ENCODE measurements at regions not wholly inside any gene's neighbourhood (a gene's known extent, or its start where the extent isn't known, plus 50 kb on each side); places are given as distances from the start of the nearest gene placed in this dataset.
"Not testable (repeated sequence)": the region's sequence is repeated elsewhere in the genome, so short reads cannot be mapped to it uniquely, and the experiment has no call there.

- TF ChIP-seq, protein P1, sequence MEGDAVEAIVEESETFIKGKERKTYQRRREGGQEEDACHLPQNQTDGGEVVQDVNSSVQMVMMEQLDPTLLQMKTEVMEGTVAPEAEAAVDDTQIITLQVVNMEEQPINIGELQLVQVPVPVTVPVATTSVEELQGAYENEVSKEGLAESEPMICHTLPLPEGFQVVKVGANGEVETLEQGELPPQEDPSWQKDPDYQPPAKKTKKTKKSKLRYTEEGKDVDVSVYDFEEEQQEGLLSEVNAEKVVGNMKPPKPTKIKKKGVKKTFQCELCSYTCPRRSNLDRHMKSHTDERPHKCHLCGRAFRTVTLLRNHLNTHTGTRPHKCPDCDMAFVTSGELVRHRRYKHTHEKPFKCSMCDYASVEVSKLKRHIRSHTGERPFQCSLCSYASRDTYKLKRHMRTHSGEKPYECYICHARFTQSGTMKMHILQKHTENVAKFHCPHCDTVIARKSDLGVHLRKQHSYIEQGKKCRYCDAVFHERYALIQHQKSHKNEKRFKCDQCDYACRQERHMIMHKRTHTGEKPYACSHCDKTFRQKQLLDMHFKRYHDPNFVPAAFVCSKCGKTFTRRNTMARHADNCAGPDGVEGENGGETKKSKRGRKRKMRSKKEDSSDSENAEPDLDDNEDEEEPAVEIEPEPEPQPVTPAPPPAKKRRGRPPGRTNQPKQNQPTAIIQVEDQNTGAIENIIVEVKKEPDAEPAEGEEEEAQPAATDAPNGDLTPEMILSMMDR (IDR thresholded peaks at IDR 0.05; ENCODE audit: unreplicated experiment in 3 of 3) = no peak
- peaks cover 4% of the 10 kb centered on the region for H3K4me1 Mint-ChIP-seq
- no peak overlapping the region for H3K4me3 Mint-ChIP-seq
- H3K27me3 Mint-ChIP-seq (ENCODE audit: low read depth) = no peaks in the 10 kb centered on the region
- no peaks in the 10 kb centered on the region for H3K9me3 Mint-ChIP-seq
- H3K27ac Mint-ChIP-seq = peak overlapping the region; percentile 9 to 34 (median 32)
- H3K36me3 Mint-ChIP-seq (ENCODE audit: low read depth) = no peaks in the 10 kb centered on the region
Observed at GRCh38 chr3:106302451-106303221, 433.8 kb upstream of the CBLB start.

GRCh38 chr3:106303766-106304165 lies 435.0 kb upstream of the CBLB start:
- TF ChIP-seq, protein P1 (IDR thresholded peaks at IDR 0.05; ENCODE audit: unreplicated experiment in 3 of 3) = no peak
- Mint-ChIP-seq H3K4me3 (no peak overlapping the region), H3K27me3 (ENCODE audit: low read depth) (no peaks in the 10 kb centered on the region), H3K27ac (no peak overlapping the region), H3K36me3 (ENCODE audit: low read depth) (no peaks in the 10 kb centered on the region), H3K9me3 (no peaks in the 10 kb centered on the region), H3K4me1 (peaks cover 4% of the 10 kb centered on the region)

GRCh38 chr3:106305127-106305526 lies 436.3 kb upstream of the CBLB start:
- TF ChIP-seq, protein P1 (IDR thresholded peaks at IDR 0.05; ENCODE audit: unreplicated experiment in 3 of 3) = no peak
- no peaks in the 10 kb centered on the region for H3K9me3 Mint-ChIP-seq

GRCh38 chr3:106305882-106306435 lies 437.1 kb upstream of the CBLB start:
- Mint-ChIP-seq H3K4me3 (no peak overlapping the region), H3K4me1 (peaks cover 4% of the 10 kb centered on the region), H3K9me3 (no peaks in the 10 kb centered on the region), H3K27ac (peak overlapping the region in 1 of 3 experiments; percentile 0), H3K36me3 (ENCODE audit: low read depth) (no peaks in the 10 kb centered on the region), H3K27me3 (ENCODE audit: low read depth) (peaks cover 6% of the 10 kb centered on the region)
- TF ChIP-seq, protein P1 (IDR thresholded peaks at IDR 0.05; ENCODE audit: unreplicated experiment in 3 of 3) = no peak

More at GRCh38 chr3:106305127-106305526, 436.3 kb upstream of the CBLB start:
- H3K27me3 Mint-ChIP-seq (ENCODE audit: low read depth) = peaks cover 6% of the 10 kb centered on the region
- no peak overlapping the region for H3K27ac Mint-ChIP-seq
- H3K36me3 Mint-ChIP-seq (ENCODE audit: low read depth) = no peaks in the 10 kb centered on the region
- peaks cover 4% of the 10 kb centered on the region for H3K4me1 Mint-ChIP-seq
- H3K4me3 Mint-ChIP-seq = no peak overlapping the region

- Mint-ChIP-seq H3K27ac (no peak overlapping the region), H3K36me3 (ENCODE audit: low read depth) (no peaks in the 10 kb centered on the region), H3K9me3 (peaks cover 2% of the 10 kb centered on the region), H3K4me1 (no peaks in the 10 kb centered on the region), H3K4me3 (no peak overlapping the region), H3K27me3 (ENCODE audit: low read depth) (peaks cover 6% of the 10 kb centered on the region)
- TF ChIP-seq, protein P1 (IDR thresholded peaks at IDR 0.05; ENCODE audit: unreplicated experiment in 3 of 3) = no peak
Observed at GRCh38 chr3:106309274-106309673, 440.5 kb upstream of the CBLB start.

DNA sequence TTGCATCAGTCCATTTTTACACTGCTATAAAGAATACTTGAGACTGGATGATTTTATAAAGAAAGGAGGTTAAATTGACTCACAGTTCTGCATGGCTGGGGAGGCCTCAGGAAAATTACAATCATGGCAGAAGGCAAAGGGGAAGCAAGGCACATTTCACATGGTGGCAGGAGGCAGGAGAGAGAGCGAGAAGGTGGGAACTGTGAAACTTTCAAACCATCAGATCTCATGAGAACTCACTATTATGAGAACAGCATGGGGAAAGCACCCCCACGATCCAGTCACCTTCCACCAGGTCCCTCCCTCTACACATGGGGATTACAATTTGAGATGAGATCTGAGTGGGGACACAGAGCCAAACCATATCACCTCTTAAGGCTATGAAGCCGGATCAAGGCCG lies 441.0 kb upstream of the CBLB start:
- not testable (repeated sequence) for H3K4me3 Mint-ChIP-seq, H3K27ac Mint-ChIP-seq

More for the DNA sequence above, 441.0 kb upstream of the CBLB start:
- H3K36me3 Mint-ChIP-seq (ENCODE audit: low read depth); H3K9me3 Mint-ChIP-seq; H3K4me1 Mint-ChIP-seq; H3K27me3 Mint-ChIP-seq (ENCODE audit: low read depth): not testable (repeated sequence)
